Stomach (tissue), 8 donors: ENCODE measurements at regions not wholly inside any gene's neighbourhood (a gene's known extent, or its start where the extent isn't known, plus 50 kb on each side); places are given as distances from the start of the nearest gene placed in this dataset.
A peak's percentile ranks its signal among the peaks of the same experiment; 100 is the strongest.

Source experiments
- DNase-seq, 2 donors: peaks; one replicate each; pipeline versions ENCODE4 v3.0.0 to v3.0.0-alpha.2; 2013 to 2019
- H3K27ac ChIP-seq, 5 donors: fragments of 200-600 bp in 4 of 5; sonication (generic) in 4 of 5; one replicate each; pipeline ENCODE4 v1.5.1; 2013 to 2019; ENCODE audit warnings: mild to moderate bottlenecking in 1 of 5, moderate library complexity in 1 of 5
- H3K27me3 ChIP-seq, 3 donors: fragments of 200-600 bp; sonication (generic); one replicate each; pipeline ENCODE4 v1.5.1; 2017 to 2019; ENCODE audit warnings: mixed run types in 1 of 3
- H3K36me3 ChIP-seq, 4 donors: fragments of 200-600 bp; sonication (generic); 1 replicate in 3 of 4; 2 replicates in 1 of 4; pipeline ENCODE4 v1.5.1; 2016 to 2019
- H3K4me1 ChIP-seq, 4 donors: fragments of 200-600 bp; sonication (generic); one replicate each; pipeline ENCODE4 v1.5.1; 2016 to 2019
- H3K4me3 ChIP-seq, 4 donors: fragments of 200-600 bp; sonication (generic) in 3 of 4; one replicate each; pipeline ENCODE4 v1.5.1; 2016 to 2019; ENCODE audit warnings: mild to moderate bottlenecking in 1 of 4
- H3K9me3 ChIP-seq, 4 donors: fragments of 200-600 bp; sonication (generic); one replicate each; pipeline ENCODE4 v1.5.1; 2016 to 2019
- EP300 ChIP-seq: sonication (generic); formaldehyde crosslinking; IDR thresholded peaks from one replicate; pipeline ENCODE4 v1.6.1; 2017; ENCODE audit warnings: antibody characterized with exemption
- POLR2A ChIP-seq, 4 donors: fragments of 450-650 bp; IDR thresholded peaks; one replicate each; pipeline ENCODE4 v1.6.1; 2016; ENCODE audit warnings: antibody characterized with exemption in 4 of 4, control low read depth in 2 of 4, mild to moderate bottlenecking in 1 of 4, moderate library complexity in 1 of 4
- POLR2AphosphoS5 ChIP-seq, 3 donors: sonication (generic); formaldehyde crosslinking; IDR thresholded peaks; one replicate each; pipeline ENCODE4 v1.6.1; 2016; ENCODE audit warnings: antibody characterized with exemption in 3 of 3
- WGBS, 5 donors: extraction: QIAGEN DNeasy Blood & Tissue Kit in 3 of 5; methylation state at CpG; one replicate each; pipeline versions ENCODE4 v1.1.5 to v1.1.7; 2013 to 2018; 5-methylcytosine and 5-hydroxymethylcytosine counted together
- intact Hi-C: fragments of 100-400 bp; cut with DNase I; formaldehyde crosslinking; loops from one replicate; pipeline ENCODE4 v1.15.1; 2023; ENCODE audit warnings: low total_unique reads
- TF ChIP-seq, protein P1 (sequence below), 7 experiments: fragments of 450-650 bp in 4 of 7; fragments of 200-600 bp in 3 of 7; sonication (generic) in 3 of 7; IDR thresholded peaks; one replicate each; pipeline ENCODE4 v1.5.1; 2016 to 2019; ENCODE audit warnings: antibody characterized with exemption in 7 of 7, control low read depth in 2 of 7, mild to moderate bottlenecking in 1 of 7
- donor health status: healthy with polysubstance abuse.
- donor health status: Bipolar disorder and iron deficiency.
- donor health status: healthy.

DNA sequence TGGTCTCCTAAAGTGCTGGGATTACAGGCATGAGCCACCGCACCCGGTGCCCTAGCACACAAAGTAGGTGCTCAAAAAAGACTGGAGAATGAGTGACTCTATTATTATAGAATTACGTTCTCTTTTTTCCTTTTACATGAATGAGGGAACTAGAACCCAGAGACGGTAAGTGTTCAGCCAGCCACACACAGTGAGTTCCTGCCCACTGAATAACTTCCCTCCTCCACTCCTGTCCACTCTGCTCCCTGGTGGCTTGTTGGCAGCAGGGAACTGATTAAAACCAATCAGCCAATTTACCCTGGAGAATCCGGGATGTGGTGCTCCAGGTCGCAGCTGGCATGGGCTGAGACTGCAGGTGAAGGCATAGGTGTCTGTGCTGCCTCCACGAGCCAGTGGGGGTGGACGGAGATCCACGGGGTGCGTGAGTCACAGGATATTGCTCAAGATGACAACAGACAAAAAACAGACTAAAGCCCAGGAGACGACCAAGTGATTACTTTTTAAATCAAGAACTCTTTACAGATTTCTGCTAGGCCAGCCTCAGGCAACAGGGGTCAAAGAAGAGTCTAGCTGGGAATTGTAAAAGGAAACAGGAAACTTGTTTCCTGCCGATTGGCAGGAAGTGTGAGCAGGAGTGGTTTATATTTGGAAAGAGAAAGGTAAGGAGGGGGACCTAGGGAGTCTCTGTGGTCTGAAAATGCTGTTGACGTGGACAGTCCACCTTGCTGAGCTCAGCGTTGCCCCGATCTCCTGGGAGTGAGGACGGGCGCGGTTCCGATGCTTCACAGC, 95.2 kb upstream of the TP53I11 start:
- intact Hi-C loops: no loop called here

GRCh38 chr11:45048313-45048841, 97.7 kb upstream of the TP53I11 start:
- intact Hi-C loops: no loop called here
- H3K9me3 ChIP-seq: no peaks in the 10 kb centered on the region

More for the DNA sequence above, 95.2 kb upstream of the TP53I11 start:
- peak overlapping the region in 4 of 5 donors; percentile 10 to 63 (median 44) for H3K27ac ChIP-seq
- H3K4me1 ChIP-seq: peaks cover 9 to 32% (median 15%) of the 10 kb centered on the region in 4 donors
- H3K4me3 ChIP-seq: no peak overlapping the region
- H3K36me3 ChIP-seq: no peaks in the 10 kb centered on the region
- DNase-seq: peak; percentile 31 to 39
- WGBS, 5 donors: 49 to 65% (median 60%) methylated on average over 19 of the region's 19 CpGs
- no peak for TF ChIP-seq EP300
- peaks cover 0 to 6% (median 3%) of the 10 kb centered on the region in 3 donors for H3K27me3 ChIP-seq
- no peaks in the 10 kb centered on the region for H3K9me3 ChIP-seq

GRCh38 chr11:45048870-45049691, 97.4 kb upstream of the PRDM11 start:
- H3K9me3 ChIP-seq: no peaks in the 10 kb centered on the region
- H3K36me3 ChIP-seq: no peaks in the 10 kb centered on the region
- intact Hi-C loops: no loop called here
- TF ChIP-seq POLR2A (IDR thresholded peaks at IDR 0.05) (no peak), POLR2AphosphoS5 (IDR thresholded peaks at IDR 0.05) (no peak), EP300 (no peak)
- TF ChIP-seq, protein P1, sequence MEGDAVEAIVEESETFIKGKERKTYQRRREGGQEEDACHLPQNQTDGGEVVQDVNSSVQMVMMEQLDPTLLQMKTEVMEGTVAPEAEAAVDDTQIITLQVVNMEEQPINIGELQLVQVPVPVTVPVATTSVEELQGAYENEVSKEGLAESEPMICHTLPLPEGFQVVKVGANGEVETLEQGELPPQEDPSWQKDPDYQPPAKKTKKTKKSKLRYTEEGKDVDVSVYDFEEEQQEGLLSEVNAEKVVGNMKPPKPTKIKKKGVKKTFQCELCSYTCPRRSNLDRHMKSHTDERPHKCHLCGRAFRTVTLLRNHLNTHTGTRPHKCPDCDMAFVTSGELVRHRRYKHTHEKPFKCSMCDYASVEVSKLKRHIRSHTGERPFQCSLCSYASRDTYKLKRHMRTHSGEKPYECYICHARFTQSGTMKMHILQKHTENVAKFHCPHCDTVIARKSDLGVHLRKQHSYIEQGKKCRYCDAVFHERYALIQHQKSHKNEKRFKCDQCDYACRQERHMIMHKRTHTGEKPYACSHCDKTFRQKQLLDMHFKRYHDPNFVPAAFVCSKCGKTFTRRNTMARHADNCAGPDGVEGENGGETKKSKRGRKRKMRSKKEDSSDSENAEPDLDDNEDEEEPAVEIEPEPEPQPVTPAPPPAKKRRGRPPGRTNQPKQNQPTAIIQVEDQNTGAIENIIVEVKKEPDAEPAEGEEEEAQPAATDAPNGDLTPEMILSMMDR (IDR thresholded peaks at IDR 0.05): no peak
- H3K4me1 ChIP-seq: peaks cover 9 to 32% (median 15%) of the 10 kb centered on the region in 4 donors
- no peak overlapping the region for H3K4me3 ChIP-seq
- 61 to 71% (median 63%) methylated on average over 22 of the region's 22 CpGs for WGBS, 5 donors
- peak in 1 of 2 donors; percentile 82 for DNase-seq
- H3K27me3 ChIP-seq: peaks cover 0 to 6% (median 0%) of the 10 kb centered on the region in 3 donors
- H3K27ac ChIP-seq: no peak overlapping the region

More at GRCh38 chr11:45048313-45048841, 97.7 kb upstream of the TP53I11 start:
- H3K4me3 ChIP-seq: no peak overlapping the region
- H3K36me3 ChIP-seq: no peaks in the 10 kb centered on the region
- peaks cover 9 to 32% (median 15%) of the 10 kb centered on the region in 4 donors for H3K4me1 ChIP-seq
- H3K27ac ChIP-seq: no peak overlapping the region
- TF ChIP-seq POLR2A (IDR thresholded peaks at IDR 0.05) (no peak), EP300 (no peak), POLR2AphosphoS5 (IDR thresholded peaks at IDR 0.05) (no peak)
- TF ChIP-seq, protein P1 (IDR thresholded peaks at IDR 0.05): no peak
- no peak for DNase-seq
- H3K27me3 ChIP-seq: peaks cover 0 to 6% (median 0%) of the 10 kb centered on the region in 3 donors
- WGBS, 5 donors: 81 to 85% (median 83%) methylated on average over 7 of the region's 7 CpGs

- 79 to 91% (median 86%) methylated on average over 7 of the region's 7 CpGs for WGBS, 5 donors
- no peaks in the 10 kb centered on the region for H3K9me3 ChIP-seq
- no peaks in the 10 kb centered on the region for H3K36me3 ChIP-seq
- no peak overlapping the region for H3K4me3 ChIP-seq
- H3K4me1 ChIP-seq: peaks cover 9 to 30% (median 15%) of the 10 kb centered on the region in 4 donors
- TF ChIP-seq POLR2A (IDR thresholded peaks at IDR 0.05) (no peak), EP300 (no peak), POLR2AphosphoS5 (IDR thresholded peaks at IDR 0.05) (no peak)
- TF ChIP-seq, protein P1 (IDR thresholded peaks at IDR 0.05): no peak
- intact Hi-C loops: no loop called here
- H3K27me3 ChIP-seq: peaks cover 0 to 11% (median 0%) of the 10 kb centered on the region in 3 donors
- H3K27ac ChIP-seq: no peak overlapping the region
- no peak for DNase-seq
These were observed 96.3 kb upstream of the PRDM11 start for GRCh38 chr11:45050111-45050510.
